ENCODE measurements at regions not wholly inside any gene's neighbourhood (a gene's known extent, or its start where the extent isn't known, plus 50 kb on each side); places are given as distances from the start of the nearest gene placed in this dataset.

- no peaks in the 10 kb centered on the region for H3K9me3 ChIP-seq (ENCODE audit: control insufficient read depth in 1 of 2, low read length in 2 of 2)
- H3K4me1 ChIP-seq (ENCODE audit: insufficient read depth, low read length) = no peaks in the 10 kb centered on the region
- intact Hi-C loops (cut with micrococcal nuclease) = no loop called here
These were observed 372.4 kb downstream of the CCSER2 start for GRCh38 chr10:84700668-84701369.

GRCh38 chr10:84701370-84701720, 373.0 kb downstream of the CCSER2 start:
- no peaks in the 10 kb centered on the region for H3K36me3 ChIP-seq (ENCODE audit: insufficient read depth, low read length)
- no peak overlapping the region for H3K4me3 ChIP-seq (ENCODE audit: low read length in 2 of 2)
- no peak for DNase-seq
- Mint-ChIP-seq H3K9me3 (peaks cover 0 to 3% (median 0%) of the 10 kb centered on the region in 8 donors), H3K27ac (no peak overlapping the region), H3K4me1 (no peaks in the 10 kb centered on the region), H3K27me3 (peaks cover 2 to 5% of the 10 kb centered on the region in 2 donors), H3K4me3 (no peak overlapping the region), H3K36me3 (no peaks in the 10 kb centered on the region)
- CTCF ChIA-PET (ENCODE audit: partially characterized antibody) = no interaction called here
- intact Hi-C loops (cut with micrococcal nuclease) = no loop called here
- H3K9me3 ChIP-seq (ENCODE audit: control insufficient read depth in 1 of 2, low read length in 2 of 2) = no peaks in the 10 kb centered on the region
- POLR2A ChIA-PET (ENCODE audit: partially characterized antibody) = no interaction called here
- no peak overlapping the region for H3K27ac ChIP-seq (ENCODE audit: low read depth, low read length)
- H3K4me1 ChIP-seq (ENCODE audit: insufficient read depth, low read length) = no peaks in the 10 kb centered on the region
- H3K27me3 ChIP-seq (ENCODE audit: insufficient read depth, low read length) = no peaks in the 10 kb centered on the region

More at GRCh38 chr10:84700668-84701369, 372.4 kb downstream of the CCSER2 start:
- H3K36me3 ChIP-seq (ENCODE audit: insufficient read depth, low read length) = no peaks in the 10 kb centered on the region
- no peak overlapping the region for H3K4me3 ChIP-seq (ENCODE audit: low read length in 2 of 2)
- no peaks in the 10 kb centered on the region for H3K27me3 ChIP-seq (ENCODE audit: insufficient read depth, low read length)
- no peak for DNase-seq
- H3K27me3 Mint-ChIP-seq = peaks cover 2 to 5% of the 10 kb centered on the region in 2 donors
- H3K27ac ChIP-seq (ENCODE audit: low read depth, low read length) = no peak overlapping the region
- ChIA-PET CTCF (ENCODE audit: partially characterized antibody) (no interaction called here), POLR2A (ENCODE audit: partially characterized antibody) (no interaction called here)
- no peaks in the 10 kb centered on the region for H3K36me3 Mint-ChIP-seq
- H3K27ac Mint-ChIP-seq = no peak overlapping the region
- H3K4me3 Mint-ChIP-seq = no peak overlapping the region
- H3K9me3 Mint-ChIP-seq = no peaks in the 10 kb centered on the region
- H3K4me1 Mint-ChIP-seq = no peaks in the 10 kb centered on the region

- no peak for DNase-seq
- Histone ChIP-seq H3K27ac (ENCODE audit: low read depth, low read length) (no peak overlapping the region), H3K4me3 (ENCODE audit: low read length in 2 of 2) (no peak overlapping the region), H3K9me3 (ENCODE audit: control insufficient read depth in 1 of 2, low read length in 2 of 2) (no peaks in the 10 kb centered on the region), H3K27me3 (ENCODE audit: insufficient read depth, low read length) (no peaks in the 10 kb centered on the region), H3K4me1 (ENCODE audit: insufficient read depth, low read length) (no peaks in the 10 kb centered on the region), H3K36me3 (ENCODE audit: insufficient read depth, low read length) (no peaks in the 10 kb centered on the region)
- Mint-ChIP-seq H3K36me3 (no peaks in the 10 kb centered on the region), H3K27ac (no peak overlapping the region), H3K4me3 (no peak overlapping the region), H3K4me1 (no peaks in the 10 kb centered on the region), H3K27me3 (no peaks in the 10 kb centered on the region), H3K9me3 (peaks cover 0 to 3% (median 0%) of the 10 kb centered on the region in 8 donors)
- ChIA-PET POLR2A (ENCODE audit: partially characterized antibody) (no interaction called here), CTCF (ENCODE audit: partially characterized antibody) (no interaction called here)
- intact Hi-C loops (cut with micrococcal nuclease) = no loop called here
These were observed 375.7 kb downstream of the CCSER2 start for GRCh38 chr10:84704101-84704500.

- no peak overlapping the region for H3K4me3 ChIP-seq (ENCODE audit: low read length in 2 of 2)
- H3K27ac ChIP-seq (ENCODE audit: low read depth, low read length) = no peak overlapping the region
- ChIA-PET CTCF (ENCODE audit: partially characterized antibody) (no interaction called here), POLR2A (ENCODE audit: partially characterized antibody) (no interaction called here)
- H3K36me3 ChIP-seq (ENCODE audit: insufficient read depth, low read length) = no peaks in the 10 kb centered on the region
- Mint-ChIP-seq H3K27me3 (peaks cover 0 to 3% of the 10 kb centered on the region in 2 donors), H3K9me3 (peaks cover 0 to 5% (median 0%) of the 10 kb centered on the region in 8 donors), H3K4me1 (no peaks in the 10 kb centered on the region), H3K4me3 (no peak overlapping the region), H3K27ac (no peak overlapping the region), H3K36me3 (no peaks in the 10 kb centered on the region)
- no peaks in the 10 kb centered on the region for H3K4me1 ChIP-seq (ENCODE audit: insufficient read depth, low read length)
- DNase-seq = no peak
- H3K9me3 ChIP-seq (ENCODE audit: control insufficient read depth in 1 of 2, low read length in 2 of 2) = no peaks in the 10 kb centered on the region
- intact Hi-C loops (cut with micrococcal nuclease) = no loop called here
- no peaks in the 10 kb centered on the region for H3K27me3 ChIP-seq (ENCODE audit: insufficient read depth, low read length)
These were observed 378.0 kb downstream of the CCSER2 start for GRCh38 chr10:84706431-84706830.

GRCh38 chr10:84706875-84707274, 378.5 kb downstream of the CCSER2 start:
- no peak overlapping the region for H3K27ac ChIP-seq (ENCODE audit: low read depth, low read length)
- no peaks in the 10 kb centered on the region for H3K27me3 ChIP-seq (ENCODE audit: insufficient read depth, low read length)
- H3K27me3 Mint-ChIP-seq = peaks cover 0 to 3% of the 10 kb centered on the region in 2 donors
- H3K27ac Mint-ChIP-seq = no peak overlapping the region
- H3K36me3 Mint-ChIP-seq = no peaks in the 10 kb centered on the region
- H3K9me3 ChIP-seq (ENCODE audit: control insufficient read depth in 1 of 2, low read length in 2 of 2) = no peaks in the 10 kb centered on the region
- CTCF ChIA-PET (ENCODE audit: partially characterized antibody) = no interaction called here
- no peaks in the 10 kb centered on the region for H3K4me1 Mint-ChIP-seq
- no peak for DNase-seq
- H3K4me3 ChIP-seq (ENCODE audit: low read length in 2 of 2) = no peak overlapping the region
- H3K4me3 Mint-ChIP-seq = peak overlapping the region in 1 of 8 donors; percentile 50
- peaks cover 0 to 5% (median 0%) of the 10 kb centered on the region in 8 donors for H3K9me3 Mint-ChIP-seq
- intact Hi-C loops (cut with micrococcal nuclease) = no loop called here
- POLR2A ChIA-PET (ENCODE audit: partially characterized antibody) = no interaction called here
- H3K4me1 ChIP-seq (ENCODE audit: insufficient read depth, low read length) = no peaks in the 10 kb centered on the region
- no peaks in the 10 kb centered on the region for H3K36me3 ChIP-seq (ENCODE audit: insufficient read depth, low read length)

DNA sequence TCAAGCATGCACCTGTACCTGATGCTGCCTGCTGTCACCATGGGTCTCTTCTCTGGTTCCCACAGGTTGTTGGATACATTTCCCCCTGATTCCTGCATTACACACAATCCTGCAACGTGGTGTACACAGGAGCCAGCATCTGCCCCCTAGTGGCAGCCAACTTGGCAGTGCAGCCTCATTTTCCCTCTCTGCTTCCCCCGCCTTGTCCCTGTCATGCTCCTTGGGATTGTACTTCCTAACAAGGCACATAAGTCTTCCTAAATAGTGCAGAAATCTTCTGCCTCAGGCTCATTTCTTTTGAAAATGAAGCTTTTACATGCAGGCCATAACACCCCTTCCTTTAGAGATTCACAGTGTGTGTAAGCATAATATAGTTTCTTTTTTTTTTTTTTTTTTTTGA, 387.5 kb downstream of the CCSER2 start:
- H3K9me3 Mint-ChIP-seq = peaks cover 0 to 8% (median 0%) of the 10 kb centered on the region in 8 donors
- CTCF ChIA-PET (ENCODE audit: partially characterized antibody) = no interaction called here
- H3K27me3 Mint-ChIP-seq = peaks cover 6 to 10% of the 10 kb centered on the region in 2 donors
- H3K4me1 Mint-ChIP-seq = no peaks in the 10 kb centered on the region
- Histone ChIP-seq H3K27me3 (ENCODE audit: insufficient read depth, low read length) (no peaks in the 10 kb centered on the region), H3K27ac (ENCODE audit: low read depth, low read length) (no peak overlapping the region), H3K9me3 (ENCODE audit: control insufficient read depth in 1 of 2, low read length in 2 of 2) (no peaks in the 10 kb centered on the region), H3K36me3 (ENCODE audit: insufficient read depth, low read length) (no peaks in the 10 kb centered on the region), H3K4me3 (ENCODE audit: low read length in 2 of 2) (no peak overlapping the region), H3K4me1 (ENCODE audit: insufficient read depth, low read length) (no peaks in the 10 kb centered on the region)
- no peak overlapping the region for H3K4me3 Mint-ChIP-seq
- intact Hi-C loops (cut with micrococcal nuclease) = no loop called here
- H3K36me3 Mint-ChIP-seq = no peaks in the 10 kb centered on the region
- no peak overlapping the region for H3K27ac Mint-ChIP-seq
- no peak for DNase-seq
- POLR2A ChIA-PET (ENCODE audit: partially characterized antibody) = no interaction called here

- Histone ChIP-seq H3K36me3 (ENCODE audit: insufficient read depth, low read length) (no peaks in the 10 kb centered on the region), H3K9me3 (ENCODE audit: control insufficient read depth in 1 of 2, low read length in 2 of 2) (no peaks in the 10 kb centered on the region), H3K27ac (ENCODE audit: low read depth, low read length) (no peak overlapping the region), H3K27me3 (ENCODE audit: insufficient read depth, low read length) (no peaks in the 10 kb centered on the region), H3K4me3 (ENCODE audit: low read length in 2 of 2) (no peak overlapping the region), H3K4me1 (ENCODE audit: insufficient read depth, low read length) (no peaks in the 10 kb centered on the region)
- Mint-ChIP-seq H3K4me3 (no peak overlapping the region), H3K9me3 (peaks cover 0 to 10% (median 0%) of the 10 kb centered on the region in 8 donors), H3K36me3 (no peaks in the 10 kb centered on the region), H3K4me1 (no peaks in the 10 kb centered on the region), H3K27me3 (peaks cover 5 to 6% of the 10 kb centered on the region in 2 donors), H3K27ac (no peak overlapping the region)
- POLR2A ChIA-PET (ENCODE audit: partially characterized antibody) = no interaction called here
- CTCF ChIA-PET (ENCODE audit: partially characterized antibody) = no interaction called here
- intact Hi-C loops (cut with micrococcal nuclease) = no loop called here
- DNase-seq = no peak
These were observed 390.7 kb downstream of the CCSER2 start for GRCh38 chr10:84718877-84719616.

Data from CD4-positive, alpha-beta memory T cell (primary cell).